ENCODE measurements at regions not wholly inside any gene's neighbourhood (a gene's known extent, or its start where the extent isn't known, plus 50 kb on each side); places are given as distances from the start of the nearest gene placed in this dataset.

DNA sequence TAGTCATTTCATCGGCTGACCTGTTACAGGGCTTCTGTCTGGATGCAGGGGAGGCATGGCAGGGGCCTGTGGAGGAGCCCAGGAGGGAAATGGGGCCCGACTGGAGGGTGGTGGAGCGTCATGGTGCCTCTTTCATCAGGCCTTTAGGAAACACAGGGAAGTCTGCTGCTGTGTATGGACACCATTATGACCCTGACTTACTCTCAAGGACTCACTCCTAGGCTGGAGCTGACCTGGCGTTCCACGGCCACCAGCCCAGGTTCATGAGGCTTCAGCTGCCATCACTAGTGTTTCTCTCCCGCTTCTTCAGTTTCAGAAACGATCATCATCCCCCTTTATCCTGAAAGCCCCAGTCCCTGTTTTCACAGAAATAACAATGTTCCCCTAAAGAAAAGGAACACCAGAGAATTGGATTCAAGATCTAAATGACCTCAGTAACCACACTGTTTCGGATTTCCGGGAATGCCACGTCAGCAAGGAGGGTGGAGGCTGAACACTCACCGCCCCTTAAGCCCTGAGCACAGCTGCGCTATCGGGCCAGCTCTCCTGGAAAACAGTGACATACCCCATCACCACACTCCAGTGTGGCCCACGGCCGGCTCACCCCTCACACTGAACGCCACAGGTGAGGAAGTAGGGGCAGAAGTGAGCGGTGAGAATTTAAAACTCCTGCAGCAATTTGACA, 67.6 kb downstream of the SOX1 start:
- TF ChIP-seq, protein P1, sequence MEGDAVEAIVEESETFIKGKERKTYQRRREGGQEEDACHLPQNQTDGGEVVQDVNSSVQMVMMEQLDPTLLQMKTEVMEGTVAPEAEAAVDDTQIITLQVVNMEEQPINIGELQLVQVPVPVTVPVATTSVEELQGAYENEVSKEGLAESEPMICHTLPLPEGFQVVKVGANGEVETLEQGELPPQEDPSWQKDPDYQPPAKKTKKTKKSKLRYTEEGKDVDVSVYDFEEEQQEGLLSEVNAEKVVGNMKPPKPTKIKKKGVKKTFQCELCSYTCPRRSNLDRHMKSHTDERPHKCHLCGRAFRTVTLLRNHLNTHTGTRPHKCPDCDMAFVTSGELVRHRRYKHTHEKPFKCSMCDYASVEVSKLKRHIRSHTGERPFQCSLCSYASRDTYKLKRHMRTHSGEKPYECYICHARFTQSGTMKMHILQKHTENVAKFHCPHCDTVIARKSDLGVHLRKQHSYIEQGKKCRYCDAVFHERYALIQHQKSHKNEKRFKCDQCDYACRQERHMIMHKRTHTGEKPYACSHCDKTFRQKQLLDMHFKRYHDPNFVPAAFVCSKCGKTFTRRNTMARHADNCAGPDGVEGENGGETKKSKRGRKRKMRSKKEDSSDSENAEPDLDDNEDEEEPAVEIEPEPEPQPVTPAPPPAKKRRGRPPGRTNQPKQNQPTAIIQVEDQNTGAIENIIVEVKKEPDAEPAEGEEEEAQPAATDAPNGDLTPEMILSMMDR (IDR thresholded peaks at IDR 0.05): no peak
- TF ChIP-seq POLR2AphosphoS5 (IDR thresholded peaks at IDR 0.05): no peak
- TF ChIP-seq POLR2A (IDR thresholded peaks at IDR 0.05): no peak
